ENCODE measurements at regions not wholly inside any gene's neighbourhood (a gene's known extent, or its start where the extent isn't known, plus 50 kb on each side); places are given as distances from the start of the nearest gene placed in this dataset.

GRCh38 chr10:4197676-4198075, 412.7 kb upstream of the KLF6 start:
- TF ChIP-seq CTCF (IDR thresholded peaks at IDR 0.05 in 4 of 5, conservative IDR thresholded peaks at IDR 0.05 in 1 of 5) (no peak), POLR2A (IDR thresholded peaks at IDR 0.05) (no peak)
